H1 (cell line): ENCODE measurements at regions not wholly inside any gene's neighbourhood (a gene's known extent, or its start where the extent isn't known, plus 50 kb on each side); places are given as distances from the start of the nearest gene placed in this dataset.

Experiments
- CTCF ChIA-PET: fragments of 300-600 bp; sonication (Branson Sonifier 250); formaldehyde crosslinking; loops from one replicate; lab custom pipeline; 2021; ENCODE audit not compliant: partially characterized antibody; lab: Charles Lee
- POLR2A ChIA-PET: fragments of 300-600 bp; sonication (Branson Sonifier 250); formaldehyde crosslinking; loops from one replicate; lab custom pipeline; 2021; ENCODE audit warnings: inconsistent platforms; ENCODE audit not compliant: partially characterized antibody; lab: Charles Lee
- DNase-seq, 2 experiments: peaks; one replicate each; pipeline versions ENCODE4 v3.0.0 to v3.0.0-alpha.2; 2010 to 2022; ENCODE audit warnings: low spot score in 2 of 2, low read depth in 1 of 2, mixed read lengths in 1 of 2
- FAIRE-seq: peaks from 2 replicates; lab custom pipeline; 2011; peaks lifted over from hg19 to GRCh38; lab: Jason Lieb, UNC
- H2AFZ ChIP-seq: 2 replicates; pipeline ENCODE4 v1.8.1; 2012; ENCODE audit warnings: low read length, inconsistent platforms
- H2AK5ac ChIP-seq: 2 replicates; pipeline ENCODE4 v1.6.1; 2013; ENCODE audit warnings: low read depth, low read length
- H2BK120ac ChIP-seq: replicated peaks from 2 replicates; pipeline ENCODE3; 2013; ENCODE audit warnings: low read depth, low read length, inconsistent platforms
- H2BK12ac ChIP-seq: 2 replicates; pipeline ENCODE4 v1.6.1; 2013; ENCODE audit warnings: low read depth, low read length
- H2BK15ac ChIP-seq: 2 replicates; pipeline ENCODE4 v1.6.1; 2013; ENCODE audit warnings: low read length
- H2BK20ac ChIP-seq: 2 replicates; pipeline ENCODE4 v1.6.1; 2013; ENCODE audit warnings: low read length
- H2BK5ac ChIP-seq: 2 replicates; pipeline ENCODE4 v1.6.1; 2013; ENCODE audit warnings: low read depth, low read length
- H3K14ac ChIP-seq: 2 replicates; pipeline ENCODE4 v1.6.1; 2013; ENCODE audit warnings: inconsistent platforms; ENCODE audit not compliant: insufficient read length
- H3K18ac ChIP-seq: 2 replicates; pipeline ENCODE4 v1.6.1; 2013; ENCODE audit warnings: low read length; ENCODE audit errors: extremely low read depth
- H3K23ac ChIP-seq: 2 replicates; pipeline ENCODE4 v1.6.1; 2013; ENCODE audit warnings: inconsistent platforms; ENCODE audit not compliant: insufficient read length
- H3K23me2 ChIP-seq: 2 replicates; pipeline ENCODE4 v1.6.1; 2013; ENCODE audit warnings: low read depth, low read length
- H3K27ac ChIP-seq: 2 replicates; pipeline ENCODE4 v1.6.1; 2011; ENCODE audit warnings: low read depth, low read length, inconsistent platforms
- H3K27me3 ChIP-seq, 4 experiments: replicated peaks in 1 of 4; 1 replicate in 1 of 4; 2 replicates in 3 of 4; pipeline versions ENCODE4 v1.6.1 to v1.8.1; 2011 to 2013; ENCODE audit warnings: low read length in 3 of 4, mild to moderate bottlenecking in 3 of 4, inconsistent platforms in 2 of 4, mixed read lengths in 2 of 4, moderate library complexity in 1 of 4; ENCODE audit not compliant: control insufficient read depth in 3 of 4, insufficient read depth in 3 of 4; ENCODE audit errors: extremely low read depth in 1 of 4
- H3K36me3 ChIP-seq, 4 experiments: 2 replicates each; pipeline versions ENCODE4 v1.6.1 to v1.8.1; 2011 to 2013; ENCODE audit warnings: mild to moderate bottlenecking in 4 of 4, low read length in 3 of 4, moderate library complexity in 2 of 4, control low read depth in 1 of 4, inconsistent platforms in 1 of 4; ENCODE audit not compliant: insufficient read depth in 4 of 4, control insufficient read depth in 2 of 4
- H3K4ac ChIP-seq: replicated peaks from 2 replicates; pipeline ENCODE3; 2013; ENCODE audit warnings: low read length, low read depth, mixed read lengths, inconsistent platforms; ENCODE audit not compliant: insufficient read length
- H3K4me1 ChIP-seq, 4 experiments: replicated peaks in 1 of 4; 1 replicate in 1 of 4; 2 replicates in 3 of 4; pipeline versions ENCODE4 v1.6.1 to v1.8.1; 2011 to 2013; ENCODE audit warnings: low read length in 3 of 4, inconsistent platforms in 2 of 4, mixed read lengths in 1 of 4; ENCODE audit not compliant: insufficient read depth in 4 of 4, control insufficient read depth in 3 of 4
- H3K4me2 ChIP-seq, 2 experiments: 2 replicates each; pipeline versions ENCODE4 v1.6.1 to v1.8.1; 2011 to 2013; ENCODE audit warnings: low read depth in 2 of 2, low read length in 2 of 2, control low read depth in 1 of 2, inconsistent platforms in 1 of 2, mild to moderate bottlenecking in 1 of 2; ENCODE audit not compliant: insufficient read depth in 1 of 2
- H3K4me3 ChIP-seq, 4 experiments: fragments of 200-600, 300-600 bp in 1 of 4; sonication (generic), shearing (Covaris generic), sonication (Bioruptor Twin) in 1 of 4; 2 replicates each; pipeline versions ENCODE4 v1.5.1 to v1.8.1; 2011 to 2016; ENCODE audit warnings: low read length in 4 of 4, low read depth in 3 of 4, control low read depth in 2 of 4, inconsistent platforms in 2 of 4, mild to moderate bottlenecking in 2 of 4, mixed read lengths in 1 of 4, moderate library complexity in 1 of 4; ENCODE audit not compliant: insufficient read depth in 2 of 4; ENCODE audit errors: extremely low read depth in 1 of 4
- H3K56ac ChIP-seq: replicated peaks from 2 replicates; pipeline ENCODE3; 2013; ENCODE audit warnings: low read depth, mild to moderate bottlenecking, mixed read lengths, low read length, inconsistent platforms; ENCODE audit not compliant: insufficient read length
- H3K79me1 ChIP-seq: 2 replicates; pipeline ENCODE4 v1.6.1; 2013; ENCODE audit warnings: low read depth, low read length, control low read depth
- H3K79me2 ChIP-seq, 2 experiments: 2 replicates each; pipeline versions ENCODE4 v1.6.1 to v1.8.1; 2012 to 2013; ENCODE audit warnings: low read length in 2 of 2, mild to moderate bottlenecking in 2 of 2, inconsistent platforms in 1 of 2; ENCODE audit not compliant: insufficient read depth in 2 of 2, control insufficient read depth in 1 of 2
- H3K9ac ChIP-seq, 4 experiments: replicated peaks in 1 of 4; 1 replicate in 1 of 4; 2 replicates in 3 of 4; pipeline versions ENCODE4 v1.6.1 to v1.8.1; 2011 to 2013; ENCODE audit warnings: low read depth in 3 of 4, low read length in 3 of 4, control low read depth in 2 of 4, mild to moderate bottlenecking in 2 of 4, moderate library complexity in 2 of 4, inconsistent platforms in 1 of 4; ENCODE audit errors: extremely low read depth in 1 of 4
- H3K9me3 ChIP-seq, 2 experiments: 2 replicates each; pipeline versions ENCODE4 v1.6.1 to v1.8.1; 2012 to 2013; ENCODE audit warnings: mild to moderate bottlenecking in 2 of 2, moderate library complexity in 2 of 2, control low read depth in 1 of 2, inconsistent platforms in 1 of 2, low read depth in 1 of 2, low read length in 1 of 2, mixed read lengths in 1 of 2; ENCODE audit not compliant: insufficient read depth in 2 of 2
- H4K20me1 ChIP-seq, 2 experiments: replicated peaks in 1 of 2; 2 replicates each; pipeline versions ENCODE3 to v1.8.1; 2011 to 2013; ENCODE audit warnings: inconsistent platforms in 2 of 2, low read length in 2 of 2, mild to moderate bottlenecking in 1 of 2; ENCODE audit not compliant: insufficient read depth in 2 of 2, control insufficient read depth in 1 of 2
- H4K5ac ChIP-seq: 2 replicates; pipeline ENCODE4 v1.6.1; 2013; ENCODE audit warnings: low read length, low read depth, mixed read lengths, inconsistent platforms; ENCODE audit not compliant: insufficient read length
- H4K8ac ChIP-seq: 2 replicates; pipeline ENCODE4 v1.8.0; 2013; ENCODE audit warnings: mild to moderate bottlenecking, moderate library complexity, low read length, inconsistent platforms; ENCODE audit not compliant: insufficient read depth; ENCODE audit errors: extremely low read depth
- H4K91ac ChIP-seq: replicated peaks from 2 replicates; pipeline ENCODE3; 2013; ENCODE audit warnings: low read length, mixed read lengths, inconsistent platforms; ENCODE audit not compliant: insufficient read length
- ASH2L ChIP-seq: fragments of 200-600, 300-600 bp; sonication (generic); IDR thresholded peaks from one replicate; pipeline ENCODE4 v1.7.1; 2017; ENCODE audit warnings: low read length
- BACH1 ChIP-seq: IDR thresholded peaks from 2 replicates; pipeline ENCODE4 v1.6.1; 2012; ENCODE audit warnings: low read length, improper control_type of control experiment
- BCL11A ChIP-seq, 2 experiments: IDR thresholded peaks; one replicate each; pipeline ENCODE4 v1.6.1; 2011; ENCODE audit warnings: low read depth in 2 of 2, low read length in 2 of 2, mild to moderate bottlenecking in 2 of 2
- CEBPB ChIP-seq: IDR thresholded peaks from 2 replicates; pipeline ENCODE4 v1.6.1; 2012; ENCODE audit warnings: low read depth, low read length
- CHD2 ChIP-seq: IDR thresholded peaks from 2 replicates; pipeline ENCODE4 v1.6.1; 2012; ENCODE audit warnings: low read length, improper control_type of control experiment
- E2F6 ChIP-seq: IDR thresholded peaks from 2 replicates; pipeline ENCODE4 v1.6.1; 2012; ENCODE audit warnings: inconsistent platforms
- JUN ChIP-seq: IDR thresholded peaks from 2 replicates; pipeline ENCODE4 v1.6.1; 2011; ENCODE audit warnings: low read depth, mild to moderate bottlenecking, improper control_type of control experiment, low read length
- KDM4A ChIP-seq: IDR thresholded peaks from one replicate; pipeline ENCODE4 v1.7.1; 2012; ENCODE audit warnings: low read depth, mild to moderate bottlenecking, moderate library complexity, low read length, inconsistent platforms; ENCODE audit not compliant: severe bottlenecking
- RAD21 ChIP-seq, 2 experiments: IDR thresholded peaks in 1 of 2; conservative IDR thresholded peaks in 1 of 2; 2 replicates each; pipeline ENCODE4 v1.6.1; 2011; ENCODE audit warnings: low read depth in 2 of 2, low read length in 2 of 2, improper control_type of control experiment in 1 of 2, inconsistent platforms in 1 of 2, mild to moderate bottlenecking in 1 of 2, moderate library complexity in 1 of 2
- SIRT6 ChIP-seq: IDR thresholded peaks from one replicate; pipeline ENCODE4 v1.7.1; 2012; ENCODE audit warnings: low read length, inconsistent platforms
- ZNF274 ChIP-seq: IDR thresholded peaks from 2 replicates; pipeline ENCODE4 v1.7.0; 2012; ENCODE audit warnings: low read length, borderline replicate concordance; ENCODE audit errors: extremely low read depth
- WGBS, 2 experiments: shearing (Covaris generic) in 1 of 2; methylation state at CpG; one replicate each; pipeline versions ENCODE4 v1.1.6 to v1.1.7; 2013 to 2015; ENCODE audit warnings: low lambda C conversion rate in 2 of 2, mixed read lengths in 2 of 2, inconsistent platforms in 1 of 2, low coverage in 1 of 2, missing lambda C conversion rate in 1 of 2; ENCODE audit not compliant: insufficient replicate concordance in 2 of 2, insufficient coverage in 1 of 2, insufficient read length in 1 of 2; ENCODE audit errors: extremely low coverage in 1 of 2, missing lambda C conversion rate in 1 of 2; 5-methylcytosine and 5-hydroxymethylcytosine counted together
- TF ChIP-seq, protein P1 (sequence below): IDR thresholded peaks from 2 replicates; pipeline ENCODE4 v1.6.1; 2012; ENCODE audit warnings: inconsistent platforms

DNA sequence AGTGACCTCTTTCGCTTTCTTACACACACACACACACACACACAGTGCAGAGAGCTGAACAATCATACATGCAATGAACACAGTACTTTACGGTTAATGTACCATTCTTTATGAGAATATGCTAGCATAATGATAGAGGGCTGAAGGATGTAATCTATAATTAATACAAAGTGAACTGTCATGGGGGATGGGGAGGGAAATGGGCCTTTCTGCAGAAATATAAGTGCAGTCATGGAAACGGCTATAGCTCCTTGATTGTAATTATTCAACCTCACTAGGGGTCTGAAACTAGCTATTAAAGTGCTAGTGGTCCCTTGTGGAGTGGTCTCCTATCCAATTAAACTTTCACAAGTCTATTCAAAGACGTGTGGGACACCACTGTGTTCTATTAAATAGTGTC lies 443.2 kb upstream of the FOXG1 start:
- Histone ChIP-seq H3K36me3 (no peaks in the 10 kb centered on the region), H3K14ac (no peak overlapping the region), H3K23me2 (no peaks in the 10 kb centered on the region; the same call in 1 of the 2 replicates), H4K91ac (no peak overlapping the region), H3K27ac (no peak overlapping the region), H3K79me1 (no peaks in the 10 kb centered on the region), H2AK5ac (no peak overlapping the region), H3K4me3 (no peak overlapping the region), H3K27me3 (no peaks in the 10 kb centered on the region), H3K4me1 (no peaks in the 10 kb centered on the region), H3K4me2 (no peak overlapping the region), H4K5ac (no peak overlapping the region), H3K18ac (no peak overlapping the region), H3K23ac (no peak overlapping the region), H3K9me3 (no peaks in the 10 kb centered on the region), H2AFZ (no peak overlapping the region), H3K79me2 (no peaks in the 10 kb centered on the region), H3K9ac (no peak overlapping the region), H2BK120ac (no peak overlapping the region), H2BK12ac (no peak overlapping the region), H3K56ac (no peak overlapping the region), H2BK15ac (no peak overlapping the region), H4K20me1 (no peaks in the 10 kb centered on the region), H3K4ac (no peak overlapping the region), H2BK5ac (no peak overlapping the region), H4K8ac (no peak overlapping the region), H2BK20ac (no peak overlapping the region)
- POLR2A ChIA-PET = no interaction called here
- FAIRE-seq (no peak), DNase-seq (no peak)
- TF ChIP-seq BACH1 (no peak), SIRT6 (no peak), KDM4A (no peak), ASH2L (no peak), ZNF274 (no peak), E2F6 (no peak), CHD2 (no peak), RAD21 (IDR thresholded peaks at IDR 0.05 in 1 of 2, conservative IDR thresholded peaks at IDR 0.05 in 1 of 2; ENCODE audit: low read depth in 2 of 2, low read length in 2 of 2) (no peak), JUN (no peak), CEBPB (no peak), BCL11A (IDR thresholded peaks at IDR 0.05; ENCODE audit: low read depth in 2 of 2, low read length in 2 of 2) (no peak)
- TF ChIP-seq, protein P1, sequence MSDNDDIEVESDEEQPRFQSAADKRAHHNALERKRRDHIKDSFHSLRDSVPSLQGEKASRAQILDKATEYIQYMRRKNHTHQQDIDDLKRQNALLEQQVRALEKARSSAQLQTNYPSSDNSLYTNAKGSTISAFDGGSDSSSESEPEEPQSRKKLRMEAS = no peak
- CTCF ChIA-PET = interaction anchor here (1.4 kb wide), 1 partner anchor 29 kb away, joined by 6 read pairs; no protein-coding TSS in a partner anchor
- WGBS, 2 experiments = 88% methylated on average over 4 of the region's 4 CpGs; no CpG with 5 or more reads in 1 of the 2 experiments
